AG09309 (cell line): ENCODE measurements at regions not wholly inside any gene's neighbourhood (a gene's known extent, or its start where the extent isn't known, plus 50 kb on each side); places are given as distances from the start of the nearest gene placed in this dataset.

Experiments used
- DNase-seq: peaks from one replicate; pipeline ENCODE4 v3.0.0-alpha.2; 2010; ENCODE audit warnings: low read depth
- H3K4me3 ChIP-seq: 2 replicates; pipeline ENCODE4 v1.5.1; 2011; ENCODE audit warnings: mild to moderate bottlenecking, low read depth, low read length, moderate library complexity; ENCODE audit not compliant: control insufficient read depth
- CTCF ChIP-seq: IDR thresholded peaks from 2 replicates; pipeline ENCODE4 v1.5.1; 2011; ENCODE audit warnings: mild to moderate bottlenecking, low read depth, low read length, inconsistent platforms; ENCODE audit not compliant: insufficient read depth, control insufficient read depth; ENCODE audit errors: missing control alignments

GRCh38 chr7:28354601-28355402 is 57.5 kb upstream of the CREB5 start:
- peak; percentile 88 for DNase-seq
- TF ChIP-seq CTCF, result no peak
- H3K4me3 ChIP-seq, result no peak overlapping the region

- no peak overlapping the region for H3K4me3 ChIP-seq
- no peak for DNase-seq
- TF ChIP-seq CTCF, result no peak
Measured at GRCh38 chr7:28355635-28356319, 56.5 kb upstream of the CREB5 start.

GRCh38 chr7:28356619-28357018 is 55.7 kb upstream of the CREB5 start:
- TF ChIP-seq CTCF, result no peak
- no peak for DNase-seq
- no peak overlapping the region for H3K4me3 ChIP-seq

GRCh38 chr7:28358423-28358868 is 53.9 kb upstream of the CREB5 start:
- no peak for TF ChIP-seq CTCF
- peak; percentile 95 for DNase-seq
- no peak overlapping the region for H3K4me3 ChIP-seq

GRCh38 chr7:28360739-28361138 is 51.6 kb upstream of the CREB5 start:
- no peak for TF ChIP-seq CTCF
- no peak overlapping the region for H3K4me3 ChIP-seq
- DNase-seq, result no peak

GRCh38 chr7:28361551-28361950 is 50.8 kb upstream of the CREB5 start:
- DNase-seq, result no peak
- TF ChIP-seq CTCF, result no peak
- no peak overlapping the region for H3K4me3 ChIP-seq

GRCh38 chr7:28362182-28362581 is 50.1 kb upstream of the CREB5 start:
- H3K4me3 ChIP-seq, result no peak overlapping the region
- TF ChIP-seq CTCF, result no peak
- no peak for DNase-seq
